H1 (cell line): ENCODE measurements at regions not wholly inside any gene's neighbourhood (a gene's known extent, or its start where the extent isn't known, plus 50 kb on each side); places are given as distances from the start of the nearest gene placed in this dataset.

Experiments used
- BACH1 ChIP-seq: IDR thresholded peaks from 2 replicates; pipeline ENCODE4 v1.6.1; 2012; ENCODE audit warnings: low read length, improper control_type of control experiment
- CHD1 ChIP-seq: IDR thresholded peaks from 2 replicates; pipeline ENCODE4 v1.6.1; 2012; ENCODE audit warnings: low read depth, low read length, improper control_type of control experiment
- PHF8 ChIP-seq: fragments of 200-600 bp; sonication (generic); conservative IDR thresholded peaks from 2 replicates; pipeline ENCODE4 v1.7.1; 2012; ENCODE audit warnings: low read depth, mild to moderate bottlenecking, inconsistent platforms, low read length, moderate library complexity
- SUZ12 ChIP-seq: fragments of 200-600 bp; sonication (generic); IDR thresholded peaks from 2 replicates; pipeline ENCODE4 v1.6.1; 2012; ENCODE audit warnings: mild to moderate bottlenecking, inconsistent platforms, low read length, moderate library complexity, mixed read lengths
- TF ChIP-seq, protein P1 (sequence below): fragments of 300-600 bp; sonication (generic); IDR thresholded peaks from 2 replicates; pipeline ENCODE4 v1.7.1; 2012; ENCODE audit warnings: low read length, moderate library complexity, mild to moderate bottlenecking, inconsistent platforms; ENCODE audit not compliant: insufficient replicate concordance

DNA sequence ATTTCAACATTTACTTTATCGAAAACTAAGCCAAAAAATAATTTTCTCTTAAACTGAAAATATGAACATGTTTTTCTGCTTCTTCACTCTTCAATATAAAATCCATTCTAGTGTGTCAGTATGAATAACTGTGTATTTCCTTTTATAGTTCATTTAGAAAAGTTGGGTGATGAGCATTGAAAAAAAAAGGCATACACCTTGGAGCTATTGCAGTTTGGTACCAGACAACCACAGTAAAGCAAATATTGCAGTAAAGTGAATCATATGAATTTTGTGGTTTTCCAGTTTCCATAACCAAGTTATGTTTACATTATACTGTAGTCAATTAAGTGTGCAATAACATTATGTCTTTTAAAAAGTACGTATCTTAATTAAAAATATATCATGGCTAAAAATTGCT is 195.0 kb upstream of the FOXG1 start (continued):
- no peak for TF ChIP-seq CHD1
- TF ChIP-seq BACH1, result no peak
- no peak for TF ChIP-seq SUZ12
- TF ChIP-seq, protein P1, sequence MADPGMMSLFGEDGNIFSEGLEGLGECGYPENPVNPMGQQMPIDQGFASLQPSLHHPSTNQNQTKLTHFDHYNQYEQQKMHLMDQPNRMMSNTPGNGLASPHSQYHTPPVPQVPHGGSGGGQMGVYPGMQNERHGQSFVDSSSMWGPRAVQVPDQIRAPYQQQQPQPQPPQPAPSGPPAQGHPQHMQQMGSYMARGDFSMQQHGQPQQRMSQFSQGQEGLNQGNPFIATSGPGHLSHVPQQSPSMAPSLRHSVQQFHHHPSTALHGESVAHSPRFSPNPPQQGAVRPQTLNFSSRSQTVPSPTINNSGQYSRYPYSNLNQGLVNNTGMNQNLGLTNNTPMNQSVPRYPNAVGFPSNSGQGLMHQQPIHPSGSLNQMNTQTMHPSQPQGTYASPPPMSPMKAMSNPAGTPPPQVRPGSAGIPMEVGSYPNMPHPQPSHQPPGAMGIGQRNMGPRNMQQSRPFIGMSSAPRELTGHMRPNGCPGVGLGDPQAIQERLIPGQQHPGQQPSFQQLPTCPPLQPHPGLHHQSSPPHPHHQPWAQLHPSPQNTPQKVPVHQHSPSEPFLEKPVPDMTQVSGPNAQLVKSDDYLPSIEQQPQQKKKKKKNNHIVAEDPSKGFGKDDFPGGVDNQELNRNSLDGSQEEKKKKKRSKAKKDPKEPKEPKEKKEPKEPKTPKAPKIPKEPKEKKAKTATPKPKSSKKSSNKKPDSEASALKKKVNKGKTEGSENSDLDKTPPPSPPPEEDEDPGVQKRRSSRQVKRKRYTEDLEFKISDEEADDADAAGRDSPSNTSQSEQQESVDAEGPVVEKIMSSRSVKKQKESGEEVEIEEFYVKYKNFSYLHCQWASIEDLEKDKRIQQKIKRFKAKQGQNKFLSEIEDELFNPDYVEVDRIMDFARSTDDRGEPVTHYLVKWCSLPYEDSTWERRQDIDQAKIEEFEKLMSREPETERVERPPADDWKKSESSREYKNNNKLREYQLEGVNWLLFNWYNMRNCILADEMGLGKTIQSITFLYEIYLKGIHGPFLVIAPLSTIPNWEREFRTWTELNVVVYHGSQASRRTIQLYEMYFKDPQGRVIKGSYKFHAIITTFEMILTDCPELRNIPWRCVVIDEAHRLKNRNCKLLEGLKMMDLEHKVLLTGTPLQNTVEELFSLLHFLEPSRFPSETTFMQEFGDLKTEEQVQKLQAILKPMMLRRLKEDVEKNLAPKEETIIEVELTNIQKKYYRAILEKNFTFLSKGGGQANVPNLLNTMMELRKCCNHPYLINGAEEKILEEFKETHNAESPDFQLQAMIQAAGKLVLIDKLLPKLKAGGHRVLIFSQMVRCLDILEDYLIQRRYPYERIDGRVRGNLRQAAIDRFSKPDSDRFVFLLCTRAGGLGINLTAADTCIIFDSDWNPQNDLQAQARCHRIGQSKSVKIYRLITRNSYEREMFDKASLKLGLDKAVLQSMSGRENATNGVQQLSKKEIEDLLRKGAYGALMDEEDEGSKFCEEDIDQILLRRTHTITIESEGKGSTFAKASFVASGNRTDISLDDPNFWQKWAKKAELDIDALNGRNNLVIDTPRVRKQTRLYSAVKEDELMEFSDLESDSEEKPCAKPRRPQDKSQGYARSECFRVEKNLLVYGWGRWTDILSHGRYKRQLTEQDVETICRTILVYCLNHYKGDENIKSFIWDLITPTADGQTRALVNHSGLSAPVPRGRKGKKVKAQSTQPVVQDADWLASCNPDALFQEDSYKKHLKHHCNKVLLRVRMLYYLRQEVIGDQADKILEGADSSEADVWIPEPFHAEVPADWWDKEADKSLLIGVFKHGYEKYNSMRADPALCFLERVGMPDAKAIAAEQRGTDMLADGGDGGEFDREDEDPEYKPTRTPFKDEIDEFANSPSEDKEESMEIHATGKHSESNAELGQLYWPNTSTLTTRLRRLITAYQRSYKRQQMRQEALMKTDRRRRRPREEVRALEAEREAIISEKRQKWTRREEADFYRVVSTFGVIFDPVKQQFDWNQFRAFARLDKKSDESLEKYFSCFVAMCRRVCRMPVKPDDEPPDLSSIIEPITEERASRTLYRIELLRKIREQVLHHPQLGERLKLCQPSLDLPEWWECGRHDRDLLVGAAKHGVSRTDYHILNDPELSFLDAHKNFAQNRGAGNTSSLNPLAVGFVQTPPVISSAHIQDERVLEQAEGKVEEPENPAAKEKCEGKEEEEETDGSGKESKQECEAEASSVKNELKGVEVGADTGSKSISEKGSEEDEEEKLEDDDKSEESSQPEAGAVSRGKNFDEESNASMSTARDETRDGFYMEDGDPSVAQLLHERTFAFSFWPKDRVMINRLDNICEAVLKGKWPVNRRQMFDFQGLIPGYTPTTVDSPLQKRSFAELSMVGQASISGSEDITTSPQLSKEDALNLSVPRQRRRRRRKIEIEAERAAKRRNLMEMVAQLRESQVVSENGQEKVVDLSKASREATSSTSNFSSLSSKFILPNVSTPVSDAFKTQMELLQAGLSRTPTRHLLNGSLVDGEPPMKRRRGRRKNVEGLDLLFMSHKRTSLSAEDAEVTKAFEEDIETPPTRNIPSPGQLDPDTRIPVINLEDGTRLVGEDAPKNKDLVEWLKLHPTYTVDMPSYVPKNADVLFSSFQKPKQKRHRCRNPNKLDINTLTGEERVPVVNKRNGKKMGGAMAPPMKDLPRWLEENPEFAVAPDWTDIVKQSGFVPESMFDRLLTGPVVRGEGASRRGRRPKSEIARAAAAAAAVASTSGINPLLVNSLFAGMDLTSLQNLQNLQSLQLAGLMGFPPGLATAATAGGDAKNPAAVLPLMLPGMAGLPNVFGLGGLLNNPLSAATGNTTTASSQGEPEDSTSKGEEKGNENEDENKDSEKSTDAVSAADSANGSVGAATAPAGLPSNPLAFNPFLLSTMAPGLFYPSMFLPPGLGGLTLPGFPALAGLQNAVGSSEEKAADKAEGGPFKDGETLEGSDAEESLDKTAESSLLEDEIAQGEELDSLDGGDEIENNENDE, result no peak
- TF ChIP-seq PHF8, result no peak
